ENCODE measurements at regions not wholly inside any gene's neighbourhood (a gene's known extent, or its start where the extent isn't known, plus 50 kb on each side); places are given as distances from the start of the nearest gene placed in this dataset.
"Not testable (repeated sequence)": the region's sequence is repeated elsewhere in the genome, so short reads cannot be mapped to it uniquely, and the experiment has no call there.

DNA sequence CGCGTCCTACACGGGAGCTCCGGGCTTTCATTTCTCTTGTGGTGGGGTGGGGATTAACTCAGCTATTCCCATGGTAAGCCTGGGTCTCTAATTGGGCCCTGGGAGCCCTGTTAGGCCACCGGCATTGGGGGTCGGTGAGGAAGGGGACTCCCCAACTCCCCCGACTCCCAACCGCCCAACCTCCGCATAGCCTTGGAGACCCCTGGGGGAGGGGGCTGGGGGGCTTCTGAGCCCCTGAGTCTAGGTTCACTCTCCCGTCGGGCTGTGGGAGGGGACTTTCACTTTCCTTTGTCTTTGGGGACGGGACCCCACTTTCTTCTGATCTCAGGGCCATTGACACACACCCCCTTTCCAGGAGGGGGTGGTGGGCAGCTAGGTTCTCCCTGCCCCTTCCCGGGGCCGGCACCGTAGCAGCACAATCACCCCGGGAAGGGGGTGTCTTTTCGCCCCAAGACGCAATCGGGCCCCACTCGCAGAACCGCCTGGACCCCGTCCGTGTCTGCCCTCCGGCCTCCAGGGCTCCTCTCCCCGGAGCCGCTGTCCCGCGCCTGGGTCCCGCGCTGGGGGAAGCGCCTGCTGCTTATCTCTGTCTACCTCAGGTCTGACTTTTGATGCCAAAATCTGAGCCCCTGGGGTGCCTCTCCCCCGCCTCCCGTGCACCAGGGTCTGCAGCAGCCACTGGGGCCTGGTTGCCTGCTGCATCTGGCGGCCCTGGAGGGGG is 69.6 kb upstream of the ZNF658 start:
- not testable (repeated sequence) for DNase-seq (ENCODE audit: low read depth in 2 of 2)

DNA sequence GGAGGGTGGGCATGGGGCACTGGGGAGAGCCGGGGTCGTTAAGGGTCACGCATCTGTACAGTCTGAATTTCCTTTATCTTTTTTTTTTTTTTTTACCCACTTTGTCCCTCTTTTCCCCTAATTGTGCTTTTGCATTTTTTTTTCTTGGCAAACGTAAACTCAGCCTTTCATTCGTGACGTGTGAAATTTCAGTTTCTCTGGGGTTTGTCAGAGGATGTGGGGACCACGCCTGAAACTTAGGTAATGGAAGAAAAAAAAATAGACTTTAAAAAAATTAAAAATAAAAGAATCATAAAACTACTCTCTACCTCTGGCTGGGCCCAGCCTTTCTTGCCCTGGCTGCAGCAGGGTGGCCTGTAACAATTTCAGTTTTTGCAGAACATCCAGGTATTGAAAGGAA is 68.3 kb upstream of the ZNF658 start:
- not testable (repeated sequence) for DNase-seq (ENCODE audit: low read depth in 2 of 2)

DNA sequence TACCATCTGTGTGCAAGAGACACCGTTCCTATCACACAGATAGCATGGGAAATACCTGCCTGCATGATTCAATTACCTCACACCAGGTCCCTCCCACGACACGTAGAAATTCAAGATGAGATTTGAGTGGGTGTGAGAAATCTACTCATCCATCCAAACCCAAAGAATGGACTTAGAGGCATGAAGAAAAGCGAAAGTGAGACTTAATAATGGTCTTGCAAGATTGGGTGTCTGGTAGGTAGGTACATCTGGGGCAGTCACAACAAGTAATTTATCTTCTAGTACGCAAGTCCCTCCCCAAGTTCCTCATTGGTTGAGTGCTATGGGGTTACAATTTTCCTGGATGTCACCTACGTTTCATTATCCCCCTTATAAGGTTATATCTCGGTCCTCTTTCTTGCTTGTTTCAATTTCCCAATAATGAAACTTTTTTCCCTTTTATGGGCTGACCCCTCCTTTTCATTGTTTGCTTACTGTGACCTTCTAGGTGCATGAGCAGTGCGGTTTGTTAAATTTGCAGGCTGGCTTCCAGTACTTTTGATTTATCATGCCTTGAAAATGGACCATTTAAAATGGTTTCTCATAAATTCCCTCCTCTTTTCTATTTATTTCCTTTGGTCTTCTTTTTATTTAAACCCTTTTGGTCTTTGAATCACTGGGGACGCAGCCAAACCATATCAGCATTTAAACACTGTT is 63.1 kb upstream of the ZNF658 start:
- not testable (repeated sequence) for DNase-seq (ENCODE audit: low read depth in 2 of 2)

Measured in dermis microvascular lymphatic vessel endothelial cell (primary cell).